Stomach (tissue), 4 donors: ENCODE measurements at regions not wholly inside any gene's neighbourhood (a gene's known extent, or its start where the extent isn't known, plus 50 kb on each side); places are given as distances from the start of the nearest gene placed in this dataset.

Experiments used
- EP300 ChIP-seq: sonication (generic); formaldehyde crosslinking; IDR thresholded peaks from one replicate; pipeline ENCODE4 v1.6.1; 2017; ENCODE audit warnings: antibody characterized with exemption
- POLR2A ChIP-seq, 4 donors: fragments of 450-650 bp; IDR thresholded peaks; one replicate each; pipeline ENCODE4 v1.6.1; 2016; ENCODE audit warnings: antibody characterized with exemption in 4 of 4, control low read depth in 2 of 4, mild to moderate bottlenecking in 1 of 4, moderate library complexity in 1 of 4
- POLR2AphosphoS5 ChIP-seq, 3 donors: sonication (generic); formaldehyde crosslinking; IDR thresholded peaks; one replicate each; pipeline ENCODE4 v1.6.1; 2016; ENCODE audit warnings: antibody characterized with exemption in 3 of 3
- TF ChIP-seq, protein P1 (sequence below), 7 experiments: fragments of 450-650 bp in 4 of 7; fragments of 200-600 bp in 3 of 7; sonication (generic) in 3 of 7; IDR thresholded peaks; one replicate each; pipeline ENCODE4 v1.5.1; 2016 to 2019; ENCODE audit warnings: antibody characterized with exemption in 7 of 7, control low read depth in 2 of 7, mild to moderate bottlenecking in 1 of 7

DNA sequence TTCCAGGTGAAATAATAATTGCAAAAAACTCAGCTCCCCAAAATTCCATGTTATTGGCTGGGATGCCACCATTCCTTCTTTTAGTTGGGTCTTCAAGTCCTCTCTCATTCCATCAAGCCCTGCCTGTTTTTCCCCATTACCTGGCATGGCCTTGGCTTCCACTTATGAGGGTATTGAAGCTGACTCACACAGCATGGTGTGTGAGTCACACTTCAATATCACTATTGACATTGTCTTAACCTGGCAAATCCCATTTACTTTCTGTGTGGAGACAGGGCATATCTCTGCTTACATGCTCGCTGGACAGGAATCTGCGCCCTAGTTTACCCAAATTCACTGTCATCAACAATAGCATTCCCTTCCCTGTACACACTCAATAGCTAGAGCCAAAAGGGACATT lies 1806.8 kb downstream of the BRINP3 start:
- TF ChIP-seq, protein P1, sequence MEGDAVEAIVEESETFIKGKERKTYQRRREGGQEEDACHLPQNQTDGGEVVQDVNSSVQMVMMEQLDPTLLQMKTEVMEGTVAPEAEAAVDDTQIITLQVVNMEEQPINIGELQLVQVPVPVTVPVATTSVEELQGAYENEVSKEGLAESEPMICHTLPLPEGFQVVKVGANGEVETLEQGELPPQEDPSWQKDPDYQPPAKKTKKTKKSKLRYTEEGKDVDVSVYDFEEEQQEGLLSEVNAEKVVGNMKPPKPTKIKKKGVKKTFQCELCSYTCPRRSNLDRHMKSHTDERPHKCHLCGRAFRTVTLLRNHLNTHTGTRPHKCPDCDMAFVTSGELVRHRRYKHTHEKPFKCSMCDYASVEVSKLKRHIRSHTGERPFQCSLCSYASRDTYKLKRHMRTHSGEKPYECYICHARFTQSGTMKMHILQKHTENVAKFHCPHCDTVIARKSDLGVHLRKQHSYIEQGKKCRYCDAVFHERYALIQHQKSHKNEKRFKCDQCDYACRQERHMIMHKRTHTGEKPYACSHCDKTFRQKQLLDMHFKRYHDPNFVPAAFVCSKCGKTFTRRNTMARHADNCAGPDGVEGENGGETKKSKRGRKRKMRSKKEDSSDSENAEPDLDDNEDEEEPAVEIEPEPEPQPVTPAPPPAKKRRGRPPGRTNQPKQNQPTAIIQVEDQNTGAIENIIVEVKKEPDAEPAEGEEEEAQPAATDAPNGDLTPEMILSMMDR (IDR thresholded peaks at IDR 0.05): no peak
- TF ChIP-seq POLR2AphosphoS5 (IDR thresholded peaks at IDR 0.05): no peak
- no peak for TF ChIP-seq EP300
- no peak for TF ChIP-seq POLR2A (IDR thresholded peaks at IDR 0.05)
